ENCODE measurements at regions not wholly inside any gene's neighbourhood (a gene's known extent, or its start where the extent isn't known, plus 50 kb on each side); places are given as distances from the start of the nearest gene placed in this dataset.

DNA sequence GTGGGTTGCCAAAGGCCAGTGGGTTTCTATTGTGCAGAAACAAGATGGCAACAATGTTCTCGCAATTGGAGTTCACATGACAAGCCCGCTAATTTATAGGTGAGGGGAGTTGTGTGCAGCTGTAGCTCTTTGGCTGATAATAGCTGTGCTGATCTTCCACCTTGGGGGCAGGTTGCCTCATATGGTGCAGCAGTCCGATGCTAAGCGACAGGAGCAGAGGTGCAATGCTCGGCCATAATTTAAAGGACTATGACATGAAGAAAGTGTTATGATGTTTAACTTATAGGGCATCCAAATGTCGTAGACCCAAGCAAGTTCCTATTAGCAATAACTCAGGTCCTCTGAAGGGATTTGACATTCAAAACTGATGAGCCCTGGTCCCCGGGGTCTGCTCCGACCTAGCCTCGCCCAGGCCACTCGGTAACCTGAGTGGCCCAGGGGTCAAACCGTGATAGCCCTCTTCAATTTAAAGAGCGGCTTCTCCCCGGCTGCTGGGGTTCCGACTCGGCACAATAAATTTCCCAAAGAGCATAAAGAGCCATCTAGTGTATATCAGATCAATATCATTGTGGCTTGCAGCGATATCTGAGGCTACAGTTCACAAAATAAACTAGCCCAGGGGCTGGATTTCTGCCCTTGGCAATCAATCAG lies 724.0 kb downstream of the IRX1 start:
- TF ChIP-seq POLR2A (IDR thresholded peaks at IDR 0.05) (no peak), CTCF (IDR thresholded peaks at IDR 0.05) (no peak), EP300 (IDR thresholded peaks at IDR 0.05) (no peak)

All from ovary (tissue), 3 donors.